BE2C (cell line): ENCODE measurements at regions not wholly inside any gene's neighbourhood (a gene's known extent, or its start where the extent isn't known, plus 50 kb on each side); places are given as distances from the start of the nearest gene placed in this dataset.

Experiments used
- DNase-seq: peaks from one replicate; pipeline ENCODE4 v3.0.0-alpha.2; 2020
- H3K27me3 ChIP-seq: fragments of 250-450 bp; sonication (Bioruptor Pico); 2 replicates; pipeline ENCODE4 v1.5.1; 2020; ENCODE audit warnings: mild to moderate bottlenecking
- H3K36me3 ChIP-seq: fragments of 250-450 bp; sonication (Bioruptor Pico); 2 replicates; pipeline ENCODE4 v1.5.1; 2020; ENCODE audit warnings: mild to moderate bottlenecking
- H3K4me1 ChIP-seq: fragments of 250-450 bp; sonication (Bioruptor Pico); 2 replicates; pipeline ENCODE4 v1.5.1; 2020
- H3K4me3 ChIP-seq: 2 replicates; pipeline ENCODE4 v1.5.1; 2011; ENCODE audit warnings: low read depth, low read length
- H3K9me3 ChIP-seq: fragments of 250-450 bp; sonication (Bioruptor Pico); 2 replicates; pipeline ENCODE4 v1.5.1; 2020
- CTCF ChIP-seq: IDR thresholded peaks from 2 replicates; pipeline ENCODE4 v1.5.1; 2012; ENCODE audit warnings: mild to moderate bottlenecking, low read depth, low read length

- Histone ChIP-seq H3K9me3 (0 out of 2 replicates have a peak, but pooled peaks cover 2% of the 10 kb centered on the region), H3K4me3 (no peak overlapping the region), H3K4me1 (peaks cover 6% of the 10 kb centered on the region), H3K27me3 (no peaks in the 10 kb centered on the region), H3K36me3 (no peaks in the 10 kb centered on the region)
- TF ChIP-seq CTCF: no peak
- peak; percentile 61 for DNase-seq
These were observed 134.2 kb upstream of the MARCHF11 start for GRCh38 chr5:16313761-16314160.

- 0 out of 2 replicates have a peak, but pooled peaks cover 2% of the 10 kb centered on the region for H3K9me3 ChIP-seq
- H3K36me3 ChIP-seq: no peaks in the 10 kb centered on the region
- no peak for TF ChIP-seq CTCF
- no peak overlapping the region for H3K4me3 ChIP-seq
- H3K4me1 ChIP-seq: peaks cover 6% of the 10 kb centered on the region
- H3K27me3 ChIP-seq: no peaks in the 10 kb centered on the region
- DNase-seq: no peak
These were observed 133.2 kb upstream of the MARCHF11 start for GRCh38 chr5:16312785-16313184.

GRCh38 chr5:16311666-16312065 lies 132.1 kb upstream of the MARCHF11 start:
- peaks cover 6% of the 10 kb centered on the region for H3K4me1 ChIP-seq
- H3K9me3 ChIP-seq: no peaks in the 10 kb centered on the region
- DNase-seq: no peak
- no peaks in the 10 kb centered on the region for H3K36me3 ChIP-seq
- TF ChIP-seq CTCF: no peak
- no peaks in the 10 kb centered on the region for H3K27me3 ChIP-seq
- H3K4me3 ChIP-seq: no peak overlapping the region

- H3K4me3 ChIP-seq: no peak overlapping the region
- no peaks in the 10 kb centered on the region for H3K36me3 ChIP-seq
- no peak for DNase-seq
- H3K27me3 ChIP-seq: no peaks in the 10 kb centered on the region
- H3K4me1 ChIP-seq: no peaks in the 10 kb centered on the region
- H3K9me3 ChIP-seq: no peaks in the 10 kb centered on the region
- TF ChIP-seq CTCF: no peak
These were observed 127.2 kb upstream of the MARCHF11 start for GRCh38 chr5:16306812-16307211.

GRCh38 chr5:16304846-16305245 lies 125.3 kb upstream of the MARCHF11 start:
- Histone ChIP-seq H3K27me3 (no peaks in the 10 kb centered on the region), H3K36me3 (no peaks in the 10 kb centered on the region), H3K9me3 (no peaks in the 10 kb centered on the region), H3K4me1 (no peaks in the 10 kb centered on the region), H3K4me3 (no peak overlapping the region)
- DNase-seq: no peak
- no peak for TF ChIP-seq CTCF

- Histone ChIP-seq H3K36me3 (no peaks in the 10 kb centered on the region), H3K27me3 (no peaks in the 10 kb centered on the region), H3K9me3 (0 out of 2 replicates have a peak, but pooled peaks cover 2% of the 10 kb centered on the region), H3K4me1 (no peaks in the 10 kb centered on the region), H3K4me3 (no peak overlapping the region)
- DNase-seq: no peak
- no peak for TF ChIP-seq CTCF
These were observed 117.4 kb upstream of the MARCHF11 start for GRCh38 chr5:16296946-16297345.
